H1 (cell line): ENCODE measurements at regions not wholly inside any gene's neighbourhood (a gene's known extent, or its start where the extent isn't known, plus 50 kb on each side); places are given as distances from the start of the nearest gene placed in this dataset.

Source experiments
- CTCF ChIA-PET: fragments of 300-600 bp; sonication (Branson Sonifier 250); formaldehyde crosslinking; loops from one replicate; lab custom pipeline; 2021; ENCODE audit not compliant: partially characterized antibody; lab: Charles Lee
- POLR2A ChIA-PET: fragments of 300-600 bp; sonication (Branson Sonifier 250); formaldehyde crosslinking; loops from one replicate; lab custom pipeline; 2021; ENCODE audit warnings: inconsistent platforms; ENCODE audit not compliant: partially characterized antibody; lab: Charles Lee
- DNase-seq, 2 experiments: peaks; one replicate each; pipeline versions ENCODE4 v3.0.0 to v3.0.0-alpha.2; 2010 to 2022; ENCODE audit warnings: low spot score in 2 of 2, low read depth in 1 of 2, mixed read lengths in 1 of 2
- FAIRE-seq: peaks from 2 replicates; lab custom pipeline; 2011; peaks lifted over from hg19 to GRCh38; lab: Jason Lieb, UNC
- H2AFZ ChIP-seq: 2 replicates; pipeline ENCODE4 v1.8.1; 2012; ENCODE audit warnings: low read length, inconsistent platforms
- H2AK5ac ChIP-seq: 2 replicates; pipeline ENCODE4 v1.6.1; 2013; ENCODE audit warnings: low read depth, low read length
- H2BK120ac ChIP-seq: replicated peaks from 2 replicates; pipeline ENCODE3; 2013; ENCODE audit warnings: low read depth, low read length, inconsistent platforms
- H2BK12ac ChIP-seq: 2 replicates; pipeline ENCODE4 v1.6.1; 2013; ENCODE audit warnings: low read depth, low read length
- H2BK15ac ChIP-seq: 2 replicates; pipeline ENCODE4 v1.6.1; 2013; ENCODE audit warnings: low read length
- H2BK20ac ChIP-seq: 2 replicates; pipeline ENCODE4 v1.6.1; 2013; ENCODE audit warnings: low read length
- H2BK5ac ChIP-seq: 2 replicates; pipeline ENCODE4 v1.6.1; 2013; ENCODE audit warnings: low read depth, low read length
- H3K14ac ChIP-seq: 2 replicates; pipeline ENCODE4 v1.6.1; 2013; ENCODE audit warnings: inconsistent platforms; ENCODE audit not compliant: insufficient read length
- H3K18ac ChIP-seq: 2 replicates; pipeline ENCODE4 v1.6.1; 2013; ENCODE audit warnings: low read length; ENCODE audit errors: extremely low read depth
- H3K23ac ChIP-seq: 2 replicates; pipeline ENCODE4 v1.6.1; 2013; ENCODE audit warnings: inconsistent platforms; ENCODE audit not compliant: insufficient read length
- H3K23me2 ChIP-seq: 2 replicates; pipeline ENCODE4 v1.6.1; 2013; ENCODE audit warnings: low read depth, low read length
- H3K27ac ChIP-seq: 2 replicates; pipeline ENCODE4 v1.6.1; 2011; ENCODE audit warnings: low read depth, low read length, inconsistent platforms
- H3K27me3 ChIP-seq, 4 experiments: replicated peaks in 1 of 4; 1 replicate in 1 of 4; 2 replicates in 3 of 4; pipeline versions ENCODE4 v1.6.1 to v1.8.1; 2011 to 2013; ENCODE audit warnings: low read length in 3 of 4, mild to moderate bottlenecking in 3 of 4, inconsistent platforms in 2 of 4, mixed read lengths in 2 of 4, moderate library complexity in 1 of 4; ENCODE audit not compliant: control insufficient read depth in 3 of 4, insufficient read depth in 3 of 4; ENCODE audit errors: extremely low read depth in 1 of 4
- H3K36me3 ChIP-seq, 4 experiments: 2 replicates each; pipeline versions ENCODE4 v1.6.1 to v1.8.1; 2011 to 2013; ENCODE audit warnings: mild to moderate bottlenecking in 4 of 4, low read length in 3 of 4, moderate library complexity in 2 of 4, control low read depth in 1 of 4, inconsistent platforms in 1 of 4; ENCODE audit not compliant: insufficient read depth in 4 of 4, control insufficient read depth in 2 of 4
- H3K4ac ChIP-seq: replicated peaks from 2 replicates; pipeline ENCODE3; 2013; ENCODE audit warnings: low read length, low read depth, mixed read lengths, inconsistent platforms; ENCODE audit not compliant: insufficient read length
- H3K4me1 ChIP-seq, 4 experiments: replicated peaks in 1 of 4; 1 replicate in 1 of 4; 2 replicates in 3 of 4; pipeline versions ENCODE4 v1.6.1 to v1.8.1; 2011 to 2013; ENCODE audit warnings: low read length in 3 of 4, inconsistent platforms in 2 of 4, mixed read lengths in 1 of 4; ENCODE audit not compliant: insufficient read depth in 4 of 4, control insufficient read depth in 3 of 4
- H3K4me2 ChIP-seq, 2 experiments: 2 replicates each; pipeline versions ENCODE4 v1.6.1 to v1.8.1; 2011 to 2013; ENCODE audit warnings: low read depth in 2 of 2, low read length in 2 of 2, control low read depth in 1 of 2, inconsistent platforms in 1 of 2, mild to moderate bottlenecking in 1 of 2; ENCODE audit not compliant: insufficient read depth in 1 of 2
- H3K4me3 ChIP-seq, 4 experiments: fragments of 200-600, 300-600 bp in 1 of 4; sonication (generic), shearing (Covaris generic), sonication (Bioruptor Twin) in 1 of 4; 2 replicates each; pipeline versions ENCODE4 v1.5.1 to v1.8.1; 2011 to 2016; ENCODE audit warnings: low read length in 4 of 4, low read depth in 3 of 4, control low read depth in 2 of 4, inconsistent platforms in 2 of 4, mild to moderate bottlenecking in 2 of 4, mixed read lengths in 1 of 4, moderate library complexity in 1 of 4; ENCODE audit not compliant: insufficient read depth in 2 of 4; ENCODE audit errors: extremely low read depth in 1 of 4
- H3K56ac ChIP-seq: replicated peaks from 2 replicates; pipeline ENCODE3; 2013; ENCODE audit warnings: low read depth, mild to moderate bottlenecking, mixed read lengths, low read length, inconsistent platforms; ENCODE audit not compliant: insufficient read length
- H3K79me1 ChIP-seq: 2 replicates; pipeline ENCODE4 v1.6.1; 2013; ENCODE audit warnings: low read depth, low read length, control low read depth
- H3K79me2 ChIP-seq, 2 experiments: 2 replicates each; pipeline versions ENCODE4 v1.6.1 to v1.8.1; 2012 to 2013; ENCODE audit warnings: low read length in 2 of 2, mild to moderate bottlenecking in 2 of 2, inconsistent platforms in 1 of 2; ENCODE audit not compliant: insufficient read depth in 2 of 2, control insufficient read depth in 1 of 2
- H3K9ac ChIP-seq, 4 experiments: replicated peaks in 1 of 4; 1 replicate in 1 of 4; 2 replicates in 3 of 4; pipeline versions ENCODE4 v1.6.1 to v1.8.1; 2011 to 2013; ENCODE audit warnings: low read depth in 3 of 4, low read length in 3 of 4, control low read depth in 2 of 4, mild to moderate bottlenecking in 2 of 4, moderate library complexity in 2 of 4, inconsistent platforms in 1 of 4; ENCODE audit errors: extremely low read depth in 1 of 4
- H3K9me3 ChIP-seq, 2 experiments: 2 replicates each; pipeline versions ENCODE4 v1.6.1 to v1.8.1; 2012 to 2013; ENCODE audit warnings: mild to moderate bottlenecking in 2 of 2, moderate library complexity in 2 of 2, control low read depth in 1 of 2, inconsistent platforms in 1 of 2, low read depth in 1 of 2, low read length in 1 of 2, mixed read lengths in 1 of 2; ENCODE audit not compliant: insufficient read depth in 2 of 2
- H4K20me1 ChIP-seq, 2 experiments: replicated peaks in 1 of 2; 2 replicates each; pipeline versions ENCODE3 to v1.8.1; 2011 to 2013; ENCODE audit warnings: inconsistent platforms in 2 of 2, low read length in 2 of 2, mild to moderate bottlenecking in 1 of 2; ENCODE audit not compliant: insufficient read depth in 2 of 2, control insufficient read depth in 1 of 2
- H4K5ac ChIP-seq: 2 replicates; pipeline ENCODE4 v1.6.1; 2013; ENCODE audit warnings: low read length, low read depth, mixed read lengths, inconsistent platforms; ENCODE audit not compliant: insufficient read length
- H4K8ac ChIP-seq: 2 replicates; pipeline ENCODE4 v1.8.0; 2013; ENCODE audit warnings: mild to moderate bottlenecking, moderate library complexity, low read length, inconsistent platforms; ENCODE audit not compliant: insufficient read depth; ENCODE audit errors: extremely low read depth
- H4K91ac ChIP-seq: replicated peaks from 2 replicates; pipeline ENCODE3; 2013; ENCODE audit warnings: low read length, mixed read lengths, inconsistent platforms; ENCODE audit not compliant: insufficient read length
- ATF2 ChIP-seq: IDR thresholded peaks from 2 replicates; pipeline ENCODE4 v1.6.1; 2012; ENCODE audit warnings: low read length, inconsistent platforms
- CTBP2 ChIP-seq: IDR thresholded peaks from 2 replicates; pipeline ENCODE4 v1.7.0; 2011; ENCODE audit warnings: borderline replicate concordance, mild to moderate bottlenecking, moderate library complexity, mixed read lengths, low read length; ENCODE audit not compliant: insufficient read depth, insufficient read length
- FOSL1 ChIP-seq: IDR thresholded peaks from 2 replicates; pipeline ENCODE4 v1.6.1; 2011; ENCODE audit warnings: mild to moderate bottlenecking, low read depth, low read length, moderate library complexity; ENCODE audit not compliant: insufficient read depth
- SAP30 ChIP-seq: fragments of 300-600 bp; sonication (generic); IDR thresholded peaks from 2 replicates; pipeline ENCODE4 v1.7.1; 2012; ENCODE audit warnings: low read length, moderate library complexity, mild to moderate bottlenecking, inconsistent platforms; ENCODE audit not compliant: insufficient read depth, insufficient replicate concordance
- TBP ChIP-seq: IDR thresholded peaks from 2 replicates; pipeline ENCODE4 v1.6.1; 2011; ENCODE audit warnings: low read depth, low read length, improper control_type of control experiment
- WGBS, 2 experiments: shearing (Covaris generic) in 1 of 2; methylation state at CpG; one replicate each; pipeline versions ENCODE4 v1.1.6 to v1.1.7; 2013 to 2015; ENCODE audit warnings: low lambda C conversion rate in 2 of 2, mixed read lengths in 2 of 2, inconsistent platforms in 1 of 2, low coverage in 1 of 2, missing lambda C conversion rate in 1 of 2; ENCODE audit not compliant: insufficient replicate concordance in 2 of 2, insufficient coverage in 1 of 2, insufficient read length in 1 of 2; ENCODE audit errors: extremely low coverage in 1 of 2, missing lambda C conversion rate in 1 of 2; 5-methylcytosine and 5-hydroxymethylcytosine counted together

- no peak overlapping the region for H3K23ac ChIP-seq
- FAIRE-seq (no peak), DNase-seq (no peak)
- no peak overlapping the region for H3K14ac ChIP-seq
- no peaks in the 10 kb centered on the region for H3K27me3 ChIP-seq
- H3K9ac ChIP-seq, result no peak overlapping the region
- no peaks in the 10 kb centered on the region for H3K79me2 ChIP-seq
- no peak overlapping the region for H3K18ac ChIP-seq
- TF ChIP-seq CTBP2 (no peak), TBP (no peak), SAP30 (no peak), ATF2 (no peak), FOSL1 (no peak)
- H3K9me3 ChIP-seq, result no peaks in the 10 kb centered on the region
- POLR2A ChIA-PET, result interaction anchor here (0.7 kb wide), 1 partner anchor 309 kb away, joined by 3 read pairs; no protein-coding TSS in a partner anchor
- no peak overlapping the region for H3K56ac ChIP-seq
- no peaks in the 10 kb centered on the region for H4K20me1 ChIP-seq
- no peak overlapping the region for H4K5ac ChIP-seq
- no peak overlapping the region for H2BK12ac ChIP-seq
- no peak overlapping the region for H2BK5ac ChIP-seq
- no peak overlapping the region for H3K4me3 ChIP-seq
- H3K23me2 ChIP-seq, result no peaks in the 10 kb centered on the region
- 85% methylated on average over 3 of the region's 3 CpGs; no CpG with 5 or more reads in 1 of the 2 experiments for WGBS, 2 experiments
- H2BK120ac ChIP-seq, result no peak overlapping the region
- CTCF ChIA-PET, result interaction anchor here (0.6 to 0.9 kb wide), 2 partner anchors 11 to 370 kb away, joined by 4 read pairs; no protein-coding TSS in a partner anchor
- peaks cover 0 to 2% (median 0%) of the 10 kb centered on the region in 4 experiments; a peak in 1 of 7 replicates for H3K4me1 ChIP-seq
- H2BK20ac ChIP-seq, result no peak overlapping the region
- no peak overlapping the region for H2BK15ac ChIP-seq
- no peaks in the 10 kb centered on the region for H3K79me1 ChIP-seq
- H3K27ac ChIP-seq, result no peak overlapping the region
- no peak overlapping the region for H2AFZ ChIP-seq
- H2AK5ac ChIP-seq, result no peak overlapping the region
- no peak overlapping the region for H4K91ac ChIP-seq
- no peak overlapping the region for H3K4me2 ChIP-seq
- H3K4ac ChIP-seq, result no peak overlapping the region
- H3K36me3 ChIP-seq, result no peaks in the 10 kb centered on the region
- H4K8ac ChIP-seq, result no peak overlapping the region
Measured at GRCh38 chr5:159631001-159631400, 285.3 kb upstream of the ADRA1B start.
